BLaER1 (cell line): ENCODE measurements at regions not wholly inside any gene's neighbourhood (a gene's known extent, or its start where the extent isn't known, plus 50 kb on each side); places are given as distances from the start of the nearest gene placed in this dataset.

Source experiments
- H3K27ac ChIP-seq: shearing (Covaris generic); formaldehyde crosslinking; 2 replicates; pipeline ENCODE4 v1.8.1; 2022
- H3K27me3 ChIP-seq: shearing (Covaris generic); formaldehyde crosslinking; 2 replicates; pipeline ENCODE4 v1.8.1; 2022
- H3K36me3 ChIP-seq: shearing (Covaris generic); formaldehyde crosslinking; 2 replicates; pipeline ENCODE4 v1.8.1; 2022
- H3K4me1 ChIP-seq: shearing (Covaris generic); formaldehyde crosslinking; 2 replicates; pipeline ENCODE4 v1.8.1; 2022
- H3K4me2 ChIP-seq: shearing (Covaris generic); formaldehyde crosslinking; 2 replicates; pipeline ENCODE4 v1.8.1; 2022
- H3K4me3 ChIP-seq: shearing (Covaris generic); formaldehyde crosslinking; 2 replicates; pipeline ENCODE4 v1.8.1; 2022
- H3K9ac ChIP-seq: shearing (Covaris generic); formaldehyde crosslinking; 2 replicates; pipeline ENCODE4 v1.8.1; 2022
- H3K9me3 ChIP-seq: shearing (Covaris generic); formaldehyde crosslinking; 2 replicates; pipeline ENCODE4 v1.8.1; 2022
- H4K20me1 ChIP-seq: shearing (Covaris generic); formaldehyde crosslinking; 2 replicates; pipeline ENCODE4 v1.8.1; 2022
- Cebpa-rat ChIP-seq: shearing (Covaris generic); IDR thresholded peaks from 2 replicates; pipeline ENCODE4 v1.8.1; 2022

DNA sequence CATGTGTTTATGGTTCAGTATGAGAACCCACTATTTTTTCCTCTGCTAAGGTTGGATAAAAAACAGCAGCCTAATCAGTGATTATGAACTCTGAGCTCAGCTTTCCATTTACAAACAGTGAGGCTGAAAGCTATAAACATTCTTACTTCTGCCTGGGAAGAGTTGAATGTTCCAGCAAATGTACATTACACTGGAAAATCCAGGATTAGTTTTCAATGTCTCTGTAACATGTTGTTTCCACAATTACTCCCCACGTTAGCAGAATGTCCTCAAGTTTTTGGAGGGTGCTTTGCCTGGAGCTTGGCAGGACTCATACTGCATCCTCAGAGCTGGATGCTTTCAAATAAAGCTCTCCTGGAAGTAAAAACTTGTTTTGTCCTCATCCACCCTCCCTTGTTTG is 150.4 kb downstream of the POSTN start:
- Histone ChIP-seq H3K27me3 (no peaks in the 10 kb centered on the region), H3K9ac (no peak overlapping the region), H3K36me3 (no peaks in the 10 kb centered on the region), H3K4me2 (no peak overlapping the region), H3K4me3 (no peak overlapping the region), H3K4me1 (no peaks in the 10 kb centered on the region), H3K27ac (no peak overlapping the region), H3K9me3 (no peaks in the 10 kb centered on the region), H4K20me1 (no peaks in the 10 kb centered on the region)
- TF ChIP-seq Cebpa-rat: no peak

GRCh38 chr13:37446503-37446902 is 152.1 kb downstream of the POSTN start:
- Histone ChIP-seq H3K27ac (no peak overlapping the region), H3K9me3 (no peaks in the 10 kb centered on the region), H3K27me3 (no peaks in the 10 kb centered on the region), H4K20me1 (no peaks in the 10 kb centered on the region), H3K4me2 (no peak overlapping the region), H3K36me3 (no peaks in the 10 kb centered on the region), H3K4me1 (no peaks in the 10 kb centered on the region), H3K4me3 (no peak overlapping the region), H3K9ac (no peak overlapping the region)
- TF ChIP-seq Cebpa-rat: no peak

- Histone ChIP-seq H3K36me3 (no peaks in the 10 kb centered on the region), H3K9me3 (no peaks in the 10 kb centered on the region), H3K4me1 (no peaks in the 10 kb centered on the region), H3K27ac (no peak overlapping the region), H3K27me3 (no peaks in the 10 kb centered on the region), H3K9ac (no peak overlapping the region), H4K20me1 (no peaks in the 10 kb centered on the region), H3K4me3 (no peak overlapping the region), H3K4me2 (no peak overlapping the region)
- no peak for TF ChIP-seq Cebpa-rat
Observed at GRCh38 chr13:37443538-37443937, 155.0 kb downstream of the POSTN start.

DNA sequence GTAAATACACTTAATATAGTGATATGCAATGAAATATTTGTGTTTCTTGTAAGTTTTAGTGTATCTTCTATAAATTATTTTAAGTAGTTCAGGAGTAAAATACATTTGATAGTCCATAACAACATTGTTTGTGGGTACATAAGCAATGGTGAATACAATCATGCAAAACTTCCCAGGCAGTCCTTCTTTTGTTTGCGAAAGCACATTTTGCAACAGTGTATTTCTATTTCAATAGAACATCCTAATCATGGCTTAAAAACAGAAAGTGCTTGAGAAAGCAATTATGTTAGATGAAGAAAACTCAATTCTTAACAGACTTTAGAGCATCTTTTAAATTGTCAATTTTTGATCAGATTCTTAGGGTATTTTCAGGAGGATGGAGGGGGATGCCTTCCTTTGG is 155.6 kb downstream of the POSTN start:
- Histone ChIP-seq H3K9ac (no peak overlapping the region), H3K27ac (no peak overlapping the region), H3K27me3 (no peaks in the 10 kb centered on the region), H3K36me3 (no peaks in the 10 kb centered on the region), H4K20me1 (no peaks in the 10 kb centered on the region), H3K4me3 (no peak overlapping the region), H3K9me3 (no peaks in the 10 kb centered on the region), H3K4me2 (no peak overlapping the region), H3K4me1 (no peaks in the 10 kb centered on the region)
- no peak for TF ChIP-seq Cebpa-rat

GRCh38 chr13:37435881-37436280 is 162.7 kb downstream of the POSTN start:
- no peaks in the 10 kb centered on the region for H3K4me1 ChIP-seq
- no peak for TF ChIP-seq Cebpa-rat
- no peak overlapping the region for H3K27ac ChIP-seq
- no peak overlapping the region for H3K4me2 ChIP-seq
- H3K9ac ChIP-seq: no peak overlapping the region
- no peaks in the 10 kb centered on the region for H4K20me1 ChIP-seq
- H3K4me3 ChIP-seq: no peak overlapping the region
- H3K27me3 ChIP-seq: no peaks in the 10 kb centered on the region
- H3K36me3 ChIP-seq: no peaks in the 10 kb centered on the region
- no peaks in the 10 kb centered on the region for H3K9me3 ChIP-seq

DNA sequence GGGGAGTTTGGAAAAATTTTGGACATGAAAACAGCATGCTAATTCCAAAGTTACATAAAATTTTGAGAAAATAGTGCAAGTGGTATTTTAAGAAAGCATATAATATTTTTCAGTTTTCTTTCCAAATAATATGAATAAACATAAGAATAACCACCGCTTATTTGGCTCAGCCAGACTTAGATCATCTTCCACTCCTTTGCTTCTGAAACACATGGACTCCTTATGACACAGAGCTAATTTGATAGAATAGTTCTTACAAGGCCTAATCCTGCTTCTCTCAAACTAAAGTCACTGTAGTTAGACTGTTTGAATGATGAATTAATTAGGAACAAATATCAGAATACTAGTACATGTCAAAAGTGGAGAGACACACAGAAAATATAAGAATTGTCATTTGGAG is 165.5 kb downstream of the POSTN start:
- no peak overlapping the region for H3K4me3 ChIP-seq
- no peaks in the 10 kb centered on the region for H4K20me1 ChIP-seq
- no peak overlapping the region for H3K27ac ChIP-seq
- H3K36me3 ChIP-seq: no peaks in the 10 kb centered on the region
- H3K4me2 ChIP-seq: no peak overlapping the region
- no peak overlapping the region for H3K9ac ChIP-seq
- H3K4me1 ChIP-seq: no peaks in the 10 kb centered on the region
- no peak for TF ChIP-seq Cebpa-rat
- H3K9me3 ChIP-seq: no peaks in the 10 kb centered on the region
- H3K27me3 ChIP-seq: no peaks in the 10 kb centered on the region

- TF ChIP-seq Cebpa-rat: no peak
- H3K4me2 ChIP-seq: no peak overlapping the region
- no peak overlapping the region for H3K27ac ChIP-seq
- no peaks in the 10 kb centered on the region for H4K20me1 ChIP-seq
- no peaks in the 10 kb centered on the region for H3K36me3 ChIP-seq
- no peak overlapping the region for H3K9ac ChIP-seq
- no peaks in the 10 kb centered on the region for H3K9me3 ChIP-seq
- H3K27me3 ChIP-seq: no peaks in the 10 kb centered on the region
- H3K4me3 ChIP-seq: no peak overlapping the region
- H3K4me1 ChIP-seq: no peaks in the 10 kb centered on the region
Observed at GRCh38 chr13:37429976-37430375, 168.6 kb downstream of the POSTN start.

- H3K4me1 ChIP-seq: no peaks in the 10 kb centered on the region
- TF ChIP-seq Cebpa-rat: no peak
- no peak overlapping the region for H3K4me3 ChIP-seq
- H3K27me3 ChIP-seq: no peaks in the 10 kb centered on the region
- no peaks in the 10 kb centered on the region for H4K20me1 ChIP-seq
- no peak overlapping the region for H3K27ac ChIP-seq
- no peak overlapping the region for H3K9ac ChIP-seq
- no peak overlapping the region for H3K4me2 ChIP-seq
- no peaks in the 10 kb centered on the region for H3K9me3 ChIP-seq
- no peaks in the 10 kb centered on the region for H3K36me3 ChIP-seq
Observed at GRCh38 chr13:37427843-37428494, 170.6 kb downstream of the POSTN start.

DNA sequence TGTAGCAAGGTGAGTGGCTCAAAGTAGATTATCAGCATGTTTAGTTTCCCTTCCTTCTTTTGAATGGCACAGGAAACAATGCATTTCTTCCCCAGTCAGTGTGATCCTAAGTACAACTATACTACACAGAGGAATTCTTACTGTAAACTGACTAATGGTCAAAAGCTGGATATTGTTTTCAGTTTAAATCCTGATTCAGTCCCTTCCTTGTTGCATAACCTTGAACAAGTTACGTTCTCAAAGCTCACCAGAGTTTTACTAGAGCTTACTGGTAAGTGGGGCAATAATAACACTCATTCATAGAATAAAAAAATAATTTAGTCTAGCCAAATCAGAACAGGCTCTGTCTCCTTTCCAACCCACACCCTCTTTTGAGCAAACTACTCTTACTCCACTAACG is 180.1 kb downstream of the POSTN start:
- no peaks in the 10 kb centered on the region for H4K20me1 ChIP-seq
- H3K9ac ChIP-seq: no peak overlapping the region
- H3K4me1 ChIP-seq: no peaks in the 10 kb centered on the region
- H3K4me2 ChIP-seq: no peak overlapping the region
- H3K9me3 ChIP-seq: no peaks in the 10 kb centered on the region
- H3K36me3 ChIP-seq: no peaks in the 10 kb centered on the region
- H3K4me3 ChIP-seq: no peak overlapping the region
- no peak overlapping the region for H3K27ac ChIP-seq
- no peak for TF ChIP-seq Cebpa-rat
- H3K27me3 ChIP-seq: no peaks in the 10 kb centered on the region

- no peaks in the 10 kb centered on the region for H3K27me3 ChIP-seq
- no peak overlapping the region for H3K4me2 ChIP-seq
- H3K4me1 ChIP-seq: no peaks in the 10 kb centered on the region
- no peak for TF ChIP-seq Cebpa-rat
- H3K9me3 ChIP-seq: no peaks in the 10 kb centered on the region
- H3K4me3 ChIP-seq: no peak overlapping the region
- no peaks in the 10 kb centered on the region for H4K20me1 ChIP-seq
- no peaks in the 10 kb centered on the region for H3K36me3 ChIP-seq
- no peak overlapping the region for H3K27ac ChIP-seq
- H3K9ac ChIP-seq: no peak overlapping the region
Observed at GRCh38 chr13:37417060-37417441, 181.5 kb downstream of the POSTN start.
